Cardiac muscle cell (in vitro differentiated cells and primary cell): ENCODE measurements at regions not wholly inside any gene's neighbourhood (a gene's known extent, or its start where the extent isn't known, plus 50 kb on each side); places are given as distances from the start of the nearest gene placed in this dataset.
A peak's percentile ranks its signal among the peaks of the same experiment; 100 is the strongest.

Source experiments
- DNase-seq, 2 donors: peaks; one replicate each; pipeline versions ENCODE4 v3.0.0 to v3.0.0-alpha.2; 2010 to 2017; ENCODE audit warnings: low read depth in 1 of 2, low spot score in 1 of 2
- H3K27ac ChIP-seq: fragments of 200-600 bp; sonication (generic); 2 replicates; pipeline ENCODE4 v1.5.1; 2016
- H3K27me3 ChIP-seq: fragments of 200-600 bp; sonication (generic); 2 replicates; pipeline ENCODE4 v1.6.0; 2016; ENCODE audit warnings: control low read depth
- H3K36me3 ChIP-seq: fragments of 200-600 bp; sonication (generic); 2 replicates; pipeline ENCODE4 v1.5.1; 2016; ENCODE audit warnings: control low read depth
- H3K4me1 ChIP-seq: fragments of 200-600 bp; sonication (generic); 2 replicates; pipeline ENCODE4 v1.8.1; 2017; ENCODE audit warnings: low read depth, mild to moderate bottlenecking, mixed run types
- H3K4me3 ChIP-seq: fragments of 200-600 bp; sonication (generic); 2 replicates; pipeline ENCODE4 v1.5.1; 2016; ENCODE audit warnings: mild to moderate bottlenecking
- H3K9me3 ChIP-seq: fragments of 200-600 bp; sonication (generic); 2 replicates; pipeline ENCODE4 v1.5.1; 2017; ENCODE audit warnings: low read depth, mild to moderate bottlenecking, control low read depth
- CTCF ChIP-seq: IDR thresholded peaks from 2 replicates; pipeline ENCODE4 v1.5.1; 2012; ENCODE audit warnings: low read depth, mild to moderate bottlenecking, low read length

- no peaks in the 10 kb centered on the region for H3K9me3 ChIP-seq
- TF ChIP-seq CTCF = no peak
- H3K27me3 ChIP-seq = no peaks in the 10 kb centered on the region
- no peak overlapping the region for H3K4me3 ChIP-seq
- no peak overlapping the region for H3K27ac ChIP-seq
- H3K36me3 ChIP-seq = no peaks in the 10 kb centered on the region
- no peak for DNase-seq
- H3K4me1 ChIP-seq = no peaks in the 10 kb centered on the region
Observed at GRCh38 chr12:107459641-107460040, 226.0 kb upstream of the PWP1 start.

DNA sequence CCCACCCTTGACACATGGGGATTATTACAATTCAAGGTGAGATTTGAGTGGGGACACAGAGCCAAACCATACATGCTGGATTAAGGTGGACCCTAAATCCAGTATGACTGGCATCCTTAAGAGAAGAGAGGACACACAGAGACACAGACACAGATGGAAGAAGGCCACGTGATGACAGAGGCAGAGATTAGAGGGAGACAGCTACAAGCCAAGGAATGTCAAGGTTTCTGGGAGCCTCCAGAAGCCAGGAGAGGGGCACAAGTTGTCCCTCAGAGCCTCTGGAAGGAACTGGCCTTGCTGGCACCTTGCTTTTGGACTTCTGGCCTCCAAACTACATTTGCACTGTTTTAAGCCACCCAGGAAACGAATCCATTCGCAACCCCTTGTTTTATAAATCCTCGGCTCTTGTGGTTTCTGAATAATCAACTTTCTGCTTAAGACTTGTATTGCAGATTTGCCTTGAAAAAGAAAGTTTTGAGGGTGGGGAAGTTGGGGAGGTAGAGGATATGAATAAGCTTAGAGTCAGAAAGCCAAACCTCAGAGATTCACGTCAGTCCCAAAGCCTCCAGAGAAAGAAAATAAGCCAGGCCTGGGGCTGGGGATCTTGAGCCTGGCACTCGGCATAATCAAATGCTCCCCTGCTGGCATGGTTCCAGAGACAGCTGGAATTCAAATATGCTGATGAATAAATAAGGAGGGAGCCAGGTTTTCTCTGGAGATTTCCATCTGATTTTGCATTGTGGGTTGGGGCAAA is 224.2 kb upstream of the PWP1 start:
- peak in 1 of 2 donors; percentile 25 for DNase-seq
- H3K9me3 ChIP-seq = no peaks in the 10 kb centered on the region
- H3K27me3 ChIP-seq = no peaks in the 10 kb centered on the region
- H3K36me3 ChIP-seq = no peaks in the 10 kb centered on the region
- no peaks in the 10 kb centered on the region for H3K4me1 ChIP-seq
- TF ChIP-seq CTCF = no peak
- no peak overlapping the region for H3K27ac ChIP-seq
- no peak overlapping the region for H3K4me3 ChIP-seq

DNA sequence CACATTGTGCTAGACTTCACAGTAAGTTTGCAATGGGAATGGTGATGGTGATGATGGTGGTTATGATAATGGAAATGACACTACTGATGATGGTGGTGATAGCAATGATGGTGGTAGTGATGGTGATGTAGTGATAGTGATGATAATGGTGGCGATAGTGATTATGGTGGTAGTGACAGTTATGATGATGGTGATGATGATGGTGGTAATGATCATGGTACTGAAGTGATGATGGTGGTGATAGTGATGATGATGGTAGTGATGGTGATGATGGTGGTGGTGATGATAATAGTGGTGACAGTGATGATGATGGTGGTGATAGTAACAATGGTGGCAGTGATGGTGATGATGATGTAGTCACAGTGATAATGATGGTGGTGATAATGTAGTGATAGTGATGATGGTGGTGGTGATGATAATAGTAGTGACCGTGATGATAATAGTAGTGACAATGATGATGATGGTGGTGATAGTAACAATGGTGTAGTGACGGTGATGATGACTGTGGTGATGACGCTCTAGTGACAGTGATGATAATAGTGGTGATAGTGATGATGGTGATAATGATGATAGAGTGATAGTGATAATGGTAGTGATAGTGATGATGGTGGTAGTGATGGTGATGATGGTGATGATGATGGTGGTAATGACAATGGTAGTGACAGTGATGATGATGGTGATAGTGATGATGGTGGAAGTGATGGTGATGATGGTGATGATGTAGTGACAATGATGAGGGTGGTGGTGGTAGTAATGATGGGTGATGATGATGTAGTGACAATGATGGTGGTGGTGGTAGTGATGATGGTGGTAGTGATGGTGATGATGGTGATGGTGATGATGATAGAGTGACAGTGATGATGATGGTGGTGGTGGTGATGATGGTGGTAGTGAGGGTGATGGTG is 222.9 kb upstream of the PWP1 start:
- H3K36me3 ChIP-seq = no peaks in the 10 kb centered on the region
- no peaks in the 10 kb centered on the region for H3K4me1 ChIP-seq
- H3K4me3 ChIP-seq = no peak overlapping the region
- DNase-seq = no peak
- TF ChIP-seq CTCF = no peak
- H3K9me3 ChIP-seq = no peaks in the 10 kb centered on the region
- H3K27ac ChIP-seq = no peak overlapping the region
- H3K27me3 ChIP-seq = no peaks in the 10 kb centered on the region

DNA sequence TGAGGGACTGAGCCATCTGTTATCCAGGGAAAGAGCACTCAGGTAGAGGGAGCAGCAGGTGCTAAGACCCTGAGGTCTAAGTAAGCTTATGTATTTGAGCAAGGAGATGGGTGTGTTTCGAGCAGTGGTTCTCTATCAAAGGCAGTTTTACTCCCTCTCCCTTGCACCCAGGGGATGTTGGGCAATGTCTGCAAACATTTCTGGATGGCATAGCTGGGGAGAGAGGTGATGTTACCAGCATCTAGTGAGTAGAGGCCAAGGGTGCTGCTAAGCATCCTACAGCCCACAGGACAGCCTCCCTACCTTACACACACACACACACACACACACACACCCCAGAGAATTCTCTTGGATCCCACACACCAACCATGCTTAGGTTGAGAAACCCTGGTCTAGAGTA is 221.0 kb upstream of the PWP1 start:
- no peak for TF ChIP-seq CTCF
- no peak for DNase-seq
- Histone ChIP-seq H3K4me1 (no peaks in the 10 kb centered on the region), H3K9me3 (no peaks in the 10 kb centered on the region), H3K27ac (no peak overlapping the region), H3K4me3 (no peak overlapping the region), H3K36me3 (no peaks in the 10 kb centered on the region), H3K27me3 (no peaks in the 10 kb centered on the region)

DNA sequence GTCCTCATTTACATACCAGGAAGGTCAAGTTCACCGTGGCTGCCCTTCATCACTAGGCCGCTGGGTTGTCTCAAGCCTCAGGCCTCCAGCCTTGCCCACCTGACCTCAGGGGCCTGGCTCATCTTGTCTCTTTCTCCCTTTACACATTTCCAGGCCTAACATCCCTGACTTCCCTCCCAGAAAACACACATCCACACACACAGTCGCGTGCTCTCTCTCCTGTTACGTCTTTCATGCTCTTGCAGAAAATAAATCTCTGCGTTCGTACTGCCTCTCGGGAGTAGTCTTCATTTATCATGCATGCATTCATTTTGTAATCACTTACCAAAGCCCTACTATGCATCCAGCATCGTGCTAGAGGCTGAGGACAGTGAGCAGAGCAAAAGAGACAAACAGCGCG is 220.0 kb upstream of the PWP1 start:
- H3K4me3 ChIP-seq = no peak overlapping the region
- no peaks in the 10 kb centered on the region for H3K36me3 ChIP-seq
- TF ChIP-seq CTCF = no peak
- no peaks in the 10 kb centered on the region for H3K4me1 ChIP-seq
- no peak for DNase-seq
- no peak overlapping the region for H3K27ac ChIP-seq
- H3K27me3 ChIP-seq = no peaks in the 10 kb centered on the region
- no peaks in the 10 kb centered on the region for H3K9me3 ChIP-seq
